ENCODE measurements at regions not wholly inside any gene's neighbourhood (a gene's known extent, or its start where the extent isn't known, plus 50 kb on each side); places are given as distances from the start of the nearest gene placed in this dataset.

GRCh38 chr4:19492606-19493005 lies 759.1 kb upstream of the SLIT2 start:
- no peaks in the 10 kb centered on the region for H3K27me3 ChIP-seq (ENCODE audit: control insufficient read depth, insufficient read depth, low read length)
- no peak overlapping the region for H3K27ac ChIP-seq (ENCODE audit: low read depth in 2 of 2, low read length in 2 of 2)
- no peaks in the 10 kb centered on the region for H3K36me3 ChIP-seq (ENCODE audit: control insufficient read depth in 2 of 3, insufficient read depth in 3 of 3, low read length in 3 of 3)
- TF ChIP-seq, protein P1, sequence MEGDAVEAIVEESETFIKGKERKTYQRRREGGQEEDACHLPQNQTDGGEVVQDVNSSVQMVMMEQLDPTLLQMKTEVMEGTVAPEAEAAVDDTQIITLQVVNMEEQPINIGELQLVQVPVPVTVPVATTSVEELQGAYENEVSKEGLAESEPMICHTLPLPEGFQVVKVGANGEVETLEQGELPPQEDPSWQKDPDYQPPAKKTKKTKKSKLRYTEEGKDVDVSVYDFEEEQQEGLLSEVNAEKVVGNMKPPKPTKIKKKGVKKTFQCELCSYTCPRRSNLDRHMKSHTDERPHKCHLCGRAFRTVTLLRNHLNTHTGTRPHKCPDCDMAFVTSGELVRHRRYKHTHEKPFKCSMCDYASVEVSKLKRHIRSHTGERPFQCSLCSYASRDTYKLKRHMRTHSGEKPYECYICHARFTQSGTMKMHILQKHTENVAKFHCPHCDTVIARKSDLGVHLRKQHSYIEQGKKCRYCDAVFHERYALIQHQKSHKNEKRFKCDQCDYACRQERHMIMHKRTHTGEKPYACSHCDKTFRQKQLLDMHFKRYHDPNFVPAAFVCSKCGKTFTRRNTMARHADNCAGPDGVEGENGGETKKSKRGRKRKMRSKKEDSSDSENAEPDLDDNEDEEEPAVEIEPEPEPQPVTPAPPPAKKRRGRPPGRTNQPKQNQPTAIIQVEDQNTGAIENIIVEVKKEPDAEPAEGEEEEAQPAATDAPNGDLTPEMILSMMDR (IDR thresholded peaks at IDR 0.05; ENCODE audit: borderline replicate concordance, extremely low read depth, insufficient read depth): no peak
- no peak for DNase-seq
- no peak for FAIRE-seq
- no peak overlapping the region for H3K9ac ChIP-seq (ENCODE audit: low read length in 3 of 3)
- no peaks in the 10 kb centered on the region for H3K4me1 ChIP-seq (ENCODE audit: control insufficient read depth in 2 of 3, insufficient read depth in 2 of 3, low read depth in 1 of 3, low read length in 3 of 3)
- no peak overlapping the region for H3K4me3 ChIP-seq (ENCODE audit: low read length in 3 of 3)
- H3K9me3 ChIP-seq (ENCODE audit: control insufficient read depth in 2 of 3, insufficient read depth in 1 of 3, low read length in 3 of 3): no peaks in the 10 kb centered on the region
- intact Hi-C loops (cut with DNase I): no loop called here

DNA sequence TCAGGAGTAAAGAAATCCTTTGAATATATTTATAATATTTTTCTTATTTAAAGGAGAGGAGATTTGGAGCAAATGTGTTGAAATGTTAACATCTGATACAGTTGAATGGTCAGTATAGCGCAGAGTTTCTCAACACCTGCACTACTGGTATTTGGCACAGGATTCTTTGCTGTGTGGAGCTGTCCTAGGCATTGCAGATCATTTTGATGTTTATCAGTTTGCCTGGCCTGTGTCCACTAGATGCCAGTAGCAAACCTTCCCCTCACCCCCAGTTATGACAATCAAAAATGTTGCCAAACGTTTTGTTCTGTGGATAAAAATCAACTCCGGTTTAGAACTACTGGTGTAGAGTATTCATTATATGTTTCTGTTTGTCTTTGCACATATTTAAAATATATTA lies 765.3 kb upstream of the SLIT2 start:
- H3K9ac ChIP-seq (ENCODE audit: low read length in 3 of 3): no peak overlapping the region
- no peaks in the 10 kb centered on the region for H3K9me3 ChIP-seq (ENCODE audit: control insufficient read depth in 2 of 3, insufficient read depth in 1 of 3, low read length in 3 of 3)
- H3K36me3 ChIP-seq (ENCODE audit: control insufficient read depth in 2 of 3, insufficient read depth in 3 of 3, low read length in 3 of 3): no peaks in the 10 kb centered on the region
- H3K4me3 ChIP-seq (ENCODE audit: low read length in 3 of 3): no peak overlapping the region
- H3K4me1 ChIP-seq (ENCODE audit: control insufficient read depth in 2 of 3, insufficient read depth in 2 of 3, low read depth in 1 of 3, low read length in 3 of 3): no peaks in the 10 kb centered on the region
- H3K27me3 ChIP-seq (ENCODE audit: control insufficient read depth, insufficient read depth, low read length): no peaks in the 10 kb centered on the region
- intact Hi-C loops (cut with DNase I): no loop called here
- DNase-seq (peak in 2 of 5 donors; percentile 13 to 32), FAIRE-seq (no peak)
- TF ChIP-seq, protein P1 (IDR thresholded peaks at IDR 0.05; ENCODE audit: borderline replicate concordance, extremely low read depth, insufficient read depth): no peak
- H3K27ac ChIP-seq (ENCODE audit: low read depth in 2 of 2, low read length in 2 of 2): no peak overlapping the region

- H3K9ac ChIP-seq (ENCODE audit: low read length in 3 of 3): no peak overlapping the region
- H3K27ac ChIP-seq (ENCODE audit: low read depth in 2 of 2, low read length in 2 of 2): no peak overlapping the region
- intact Hi-C loops (cut with DNase I): no loop called here
- DNase-seq: no peak
- no peaks in the 10 kb centered on the region for H3K27me3 ChIP-seq (ENCODE audit: control insufficient read depth, insufficient read depth, low read length)
- no peaks in the 10 kb centered on the region for H3K36me3 ChIP-seq (ENCODE audit: control insufficient read depth in 2 of 3, insufficient read depth in 3 of 3, low read length in 3 of 3)
- no peaks in the 10 kb centered on the region for H3K9me3 ChIP-seq (ENCODE audit: control insufficient read depth in 2 of 3, insufficient read depth in 1 of 3, low read length in 3 of 3)
- no peak overlapping the region for H3K4me3 ChIP-seq (ENCODE audit: low read length in 3 of 3)
- no peak for FAIRE-seq
- no peaks in the 10 kb centered on the region for H3K4me1 ChIP-seq (ENCODE audit: control insufficient read depth in 2 of 3, insufficient read depth in 2 of 3, low read depth in 1 of 3, low read length in 3 of 3)
- TF ChIP-seq, protein P1 (IDR thresholded peaks at IDR 0.05; ENCODE audit: borderline replicate concordance, extremely low read depth, insufficient read depth): no peak
Observed at GRCh38 chr4:19478791-19479190, 772.9 kb upstream of the SLIT2 start.

GRCh38 chr4:19473569-19473968 lies 778.1 kb upstream of the SLIT2 start:
- no peaks in the 10 kb centered on the region for H3K36me3 ChIP-seq (ENCODE audit: control insufficient read depth in 2 of 3, insufficient read depth in 3 of 3, low read length in 3 of 3)
- no peak overlapping the region for H3K4me3 ChIP-seq (ENCODE audit: low read length in 3 of 3)
- H3K27ac ChIP-seq (ENCODE audit: low read depth in 2 of 2, low read length in 2 of 2): no peak overlapping the region
- H3K9me3 ChIP-seq (ENCODE audit: control insufficient read depth in 2 of 3, insufficient read depth in 1 of 3, low read length in 3 of 3): peaks cover 0 to 3% (median 0%) of the 10 kb centered on the region in 3 donors
- DNase-seq (no peak), FAIRE-seq (no peak)
- no peaks in the 10 kb centered on the region for H3K4me1 ChIP-seq (ENCODE audit: control insufficient read depth in 2 of 3, insufficient read depth in 2 of 3, low read depth in 1 of 3, low read length in 3 of 3)
- H3K9ac ChIP-seq (ENCODE audit: low read length in 3 of 3): no peak overlapping the region
- TF ChIP-seq, protein P1 (IDR thresholded peaks at IDR 0.05; ENCODE audit: borderline replicate concordance, extremely low read depth, insufficient read depth): no peak
- intact Hi-C loops (cut with DNase I): no loop called here
- H3K27me3 ChIP-seq (ENCODE audit: control insufficient read depth, insufficient read depth, low read length): no peaks in the 10 kb centered on the region

Measured in kidney (tissue), 13 donors.